SKM-1 treated with dmso at 0.1 percent for 144 hours (cell line): ENCODE measurements at regions not wholly inside any gene's neighbourhood (a gene's known extent, or its start where the extent isn't known, plus 50 kb on each side); places are given as distances from the start of the nearest gene placed in this dataset.

Experiments
- DNase-seq: peaks from one replicate; lab custom pipeline; 2025; ENCODE audit not compliant: unreplicated experiment; lab: John Stamatoyannopoulos, UW

DNA sequence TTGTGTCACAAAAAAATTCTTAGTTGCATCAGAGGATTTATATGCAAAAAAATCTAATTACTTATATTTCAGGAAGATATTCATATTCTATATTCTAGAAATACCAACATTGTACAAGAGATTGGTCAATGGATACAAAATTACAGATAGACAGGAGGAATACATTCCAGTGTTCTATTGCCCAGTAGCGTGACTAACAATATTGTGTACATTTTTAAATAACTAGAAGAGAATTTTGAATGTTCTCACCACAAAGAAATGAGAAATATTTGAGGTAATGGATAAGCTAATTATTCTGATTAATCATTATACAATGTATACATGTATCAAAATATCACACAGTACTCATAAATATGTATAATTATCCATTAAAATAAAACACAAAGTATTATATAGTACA is 253.3 kb downstream of the IPMK start:
- DNase-seq, result no peak

DNA sequence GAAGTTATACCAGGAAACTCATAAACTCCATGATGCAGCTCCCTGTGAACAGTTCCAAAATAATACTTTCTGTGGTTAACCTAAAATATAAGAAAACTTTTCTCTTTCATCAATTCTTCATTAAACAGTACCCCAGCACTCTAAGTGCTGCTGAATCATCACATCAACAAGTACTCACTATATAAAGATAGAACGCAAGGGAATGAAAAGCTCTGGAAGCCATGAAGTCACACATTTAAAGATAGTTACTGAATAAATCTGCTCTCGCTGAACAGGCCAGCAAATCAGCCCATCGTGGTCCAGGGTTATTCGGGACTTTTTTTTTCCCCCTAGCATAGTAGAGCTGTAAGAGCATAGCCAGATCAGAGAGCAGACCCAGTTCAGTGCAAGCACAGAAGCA is 254.3 kb downstream of the IPMK start:
- DNase-seq, result no peak

DNA sequence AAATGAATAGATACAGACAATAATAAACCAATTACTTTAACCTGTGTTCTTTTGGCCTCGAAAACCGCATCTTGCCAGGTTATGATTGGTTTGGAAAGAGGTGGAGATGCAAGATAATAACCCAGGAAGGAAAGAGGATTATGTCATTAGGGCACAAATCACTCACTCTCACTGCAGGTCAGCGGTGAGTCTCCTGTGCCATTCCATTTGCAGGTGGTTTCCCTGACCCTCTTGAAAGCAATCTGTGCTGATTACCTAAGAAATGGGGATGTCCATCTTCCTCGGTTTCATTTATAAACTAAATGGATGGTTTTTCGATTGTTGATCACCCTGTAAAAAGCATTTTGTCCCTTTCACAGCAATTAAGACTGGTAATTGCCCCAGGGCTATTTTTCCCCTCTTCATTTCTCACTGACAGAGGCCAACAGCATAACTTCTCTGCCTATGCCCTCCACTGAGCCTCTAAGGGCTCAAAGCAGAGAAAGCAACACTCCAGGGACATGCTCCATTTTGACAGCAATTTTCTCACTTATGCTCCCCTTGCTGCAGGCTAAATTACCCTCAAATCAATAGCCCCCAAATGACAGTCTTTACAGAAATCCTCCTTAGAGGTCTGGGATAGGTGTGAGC is 257.5 kb downstream of the IPMK start:
- no peak for DNase-seq

DNA sequence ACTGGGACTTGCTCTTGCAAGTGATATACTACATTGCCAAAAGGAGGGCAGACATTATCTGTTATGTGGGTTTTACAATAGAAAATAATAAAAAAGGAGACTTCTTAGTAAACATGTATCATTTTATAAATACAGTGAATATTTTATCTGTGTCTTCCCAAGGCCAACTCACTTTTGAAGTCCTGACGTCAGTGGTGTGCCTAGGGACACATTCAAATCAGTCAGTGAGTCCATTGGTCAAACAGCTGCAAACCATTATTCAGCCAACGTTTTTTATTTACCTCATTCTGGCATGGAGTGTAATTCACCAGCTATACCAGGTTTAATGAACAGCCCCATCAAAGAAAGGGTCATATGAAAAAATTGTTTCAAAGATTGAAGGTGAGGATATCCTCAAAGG is 263.7 kb downstream of the IPMK start:
- no peak for DNase-seq

DNA sequence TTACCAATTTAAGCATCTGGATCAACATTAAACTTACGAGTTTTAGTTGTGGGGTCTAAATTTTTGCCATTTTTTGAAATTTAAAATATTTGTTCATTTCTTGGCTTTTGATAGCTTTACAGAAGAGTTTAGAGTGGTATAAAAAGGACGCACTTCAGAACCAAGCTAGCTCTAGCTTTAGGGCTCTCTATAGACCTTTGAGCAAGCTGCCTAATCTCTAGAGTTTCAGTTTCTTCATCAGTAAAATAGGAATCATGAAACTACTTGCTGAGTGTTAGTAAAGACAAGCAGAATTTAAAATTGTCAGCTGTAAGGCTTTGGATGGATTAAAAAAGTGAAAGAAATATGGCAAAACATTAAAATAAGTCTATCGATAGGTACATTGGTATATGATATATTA is 266.5 kb downstream of the IPMK start:
- DNase-seq, result no peak

DNA sequence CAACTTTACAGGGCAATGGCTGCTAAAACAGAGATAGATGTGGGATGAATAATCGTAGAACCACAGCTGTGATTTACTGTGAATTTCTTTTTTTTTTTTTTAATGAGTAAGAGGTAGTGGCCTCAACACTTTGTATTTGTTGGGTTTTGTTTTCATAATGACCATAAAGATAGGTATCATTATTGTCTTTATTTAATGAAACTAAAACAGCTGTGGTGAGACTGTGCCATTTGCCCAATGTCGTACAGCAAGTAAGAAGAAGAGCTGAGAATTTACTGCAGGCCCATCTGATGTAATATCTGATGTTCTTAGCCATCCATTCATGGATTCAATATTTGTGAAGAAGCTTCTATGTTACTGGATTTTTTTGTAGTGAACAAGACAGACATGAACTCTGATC is 271.2 kb downstream of the IPMK start:
- no peak for DNase-seq

DNA sequence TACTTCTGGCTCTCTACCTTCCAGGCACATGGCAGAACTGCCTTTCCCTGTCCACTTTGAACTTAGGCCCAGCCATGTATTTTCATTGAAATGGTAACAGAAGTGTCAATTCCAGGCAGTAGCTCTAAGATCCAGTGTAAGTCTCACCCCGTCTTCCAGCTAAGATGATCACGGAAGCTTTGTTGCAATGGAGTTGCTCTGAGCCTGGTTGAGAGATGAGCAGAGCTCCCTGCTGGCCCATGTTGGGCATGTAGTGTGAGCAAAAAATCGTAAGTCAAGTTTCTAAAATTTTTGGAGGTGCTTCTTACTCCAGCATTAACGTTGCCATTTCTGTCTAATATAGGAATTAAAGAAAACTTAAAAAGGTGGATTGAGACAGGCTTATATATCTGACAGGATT is 274.4 kb downstream of the IPMK start:
- no peak for DNase-seq

DNA sequence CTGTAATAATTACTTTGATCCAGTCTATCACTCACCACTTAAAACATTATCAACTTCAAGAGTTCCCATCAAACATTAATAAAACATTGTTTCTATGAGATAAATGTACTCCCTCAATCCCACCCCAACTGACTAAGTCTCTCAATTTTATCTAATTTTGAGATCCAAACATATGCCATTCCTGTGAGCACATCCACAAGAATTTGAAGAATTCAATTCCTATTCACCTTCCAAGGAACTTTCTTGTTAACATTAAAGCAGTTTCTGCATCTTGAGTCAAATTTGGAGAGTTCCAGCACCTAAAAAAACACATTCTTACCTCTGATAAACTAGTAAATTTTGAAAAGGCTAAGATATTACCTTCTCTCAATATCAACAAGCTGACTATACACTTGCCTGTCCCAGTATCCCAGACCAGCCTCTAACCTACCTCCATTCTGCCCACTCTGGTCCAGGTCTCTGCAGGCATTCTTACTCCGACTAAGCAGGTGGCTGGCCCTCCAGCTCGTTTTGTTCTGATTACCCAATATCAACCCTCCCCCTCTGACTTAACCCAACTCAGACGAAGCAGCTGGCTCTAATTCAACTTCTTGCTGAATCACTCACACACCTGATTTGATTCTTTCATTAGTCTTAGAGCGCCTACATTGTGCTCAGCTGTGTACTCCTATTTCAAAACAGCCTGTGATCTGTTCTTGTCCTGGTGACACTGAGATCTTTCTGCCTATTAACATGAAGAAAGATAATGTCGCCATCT is 275.2 kb downstream of the IPMK start:
- no peak for DNase-seq

DNA sequence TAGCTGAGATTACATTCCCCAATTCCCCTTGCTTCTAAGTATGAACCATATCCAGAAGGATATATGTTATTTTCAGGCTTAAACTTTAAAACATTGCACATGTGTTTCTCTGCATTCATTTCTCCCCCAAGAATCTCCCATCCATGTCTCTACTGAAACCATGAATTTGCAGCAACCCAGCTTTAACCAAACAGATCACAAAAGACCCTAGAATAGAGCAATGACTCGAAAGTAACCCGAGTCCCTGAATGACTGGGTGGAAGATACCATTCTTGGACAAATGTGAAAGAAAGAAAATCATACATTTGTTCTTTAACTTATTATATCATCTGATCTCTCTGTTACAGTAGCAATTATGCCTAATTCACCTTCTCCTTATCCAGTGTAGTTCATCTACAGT is 278.7 kb downstream of the IPMK start:
- no peak for DNase-seq

DNA sequence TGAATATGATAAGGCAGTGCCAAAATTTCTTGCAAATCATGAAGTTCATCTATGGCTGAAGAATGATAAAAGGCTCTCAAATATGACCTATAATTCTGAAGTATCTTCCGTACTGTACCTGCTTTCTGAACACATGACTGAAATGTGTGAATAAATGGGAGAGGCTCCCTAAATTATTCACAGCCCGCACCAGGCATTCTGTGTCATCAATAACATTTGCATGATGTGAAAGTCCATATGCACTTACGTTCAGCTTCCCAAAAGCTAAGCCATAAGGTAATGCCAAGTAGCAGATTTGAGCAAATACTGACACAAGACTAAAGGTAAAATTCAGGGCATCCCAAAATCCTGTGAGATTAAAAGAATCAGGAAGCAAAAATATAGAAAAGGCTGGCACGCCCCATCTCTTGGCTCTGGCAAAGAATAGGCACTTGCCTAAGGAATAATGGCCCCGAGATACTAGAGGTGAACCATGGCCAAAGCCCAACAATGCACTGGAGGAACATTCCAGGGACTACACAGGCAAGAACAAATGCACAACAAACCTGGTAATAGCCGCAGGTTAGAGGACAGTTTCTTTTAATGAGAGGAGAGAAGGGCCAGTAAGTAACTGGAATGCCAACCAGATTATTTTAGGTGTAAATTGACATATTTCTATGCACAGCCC is 280.5 kb downstream of the IPMK start:
- no peak for DNase-seq

DNA sequence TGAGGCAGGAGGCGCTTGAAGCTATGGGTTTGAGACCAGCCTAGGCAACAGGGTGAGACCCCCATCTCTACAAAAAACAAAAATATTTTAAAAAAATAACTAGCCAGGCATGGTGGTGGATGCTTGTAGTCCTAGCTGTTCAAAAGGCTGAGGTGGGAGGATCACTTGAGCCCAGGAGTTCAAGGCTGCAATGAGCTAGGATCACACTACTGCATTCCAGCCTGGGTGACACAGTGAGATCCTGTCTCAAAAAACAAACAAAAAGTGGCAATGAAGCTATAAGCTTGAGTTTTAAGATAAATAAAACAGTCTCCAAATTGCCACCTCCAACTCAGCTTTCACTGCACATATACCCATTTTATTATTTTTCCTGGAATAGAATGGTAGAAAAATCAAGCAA is 281.3 kb downstream of the IPMK start:
- no peak for DNase-seq

DNA sequence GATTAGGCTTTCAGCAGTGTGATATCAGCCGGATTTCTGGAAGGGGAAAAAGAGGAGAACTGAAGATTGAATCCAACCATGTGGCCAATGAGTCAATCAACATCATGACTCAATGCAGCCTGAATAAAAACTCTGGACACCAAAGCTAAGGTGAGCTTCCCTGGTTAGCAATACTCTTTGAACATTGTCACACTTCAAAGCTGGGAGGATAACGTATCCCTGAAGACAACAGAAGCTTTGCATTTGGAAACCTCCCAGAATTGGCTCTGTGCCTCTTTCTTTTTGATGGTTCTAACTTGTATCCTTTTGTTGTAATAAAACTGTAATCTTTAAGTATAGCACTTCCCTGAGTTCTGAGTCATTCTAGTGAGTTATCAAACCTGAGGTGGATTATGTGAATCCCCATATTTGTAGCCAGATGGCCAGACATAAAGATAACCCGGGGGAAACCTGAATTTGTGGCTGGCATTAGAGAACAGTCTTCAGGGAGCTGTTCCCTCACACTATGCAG is 284.4 kb downstream of the IPMK start:
- no peak for DNase-seq

DNA sequence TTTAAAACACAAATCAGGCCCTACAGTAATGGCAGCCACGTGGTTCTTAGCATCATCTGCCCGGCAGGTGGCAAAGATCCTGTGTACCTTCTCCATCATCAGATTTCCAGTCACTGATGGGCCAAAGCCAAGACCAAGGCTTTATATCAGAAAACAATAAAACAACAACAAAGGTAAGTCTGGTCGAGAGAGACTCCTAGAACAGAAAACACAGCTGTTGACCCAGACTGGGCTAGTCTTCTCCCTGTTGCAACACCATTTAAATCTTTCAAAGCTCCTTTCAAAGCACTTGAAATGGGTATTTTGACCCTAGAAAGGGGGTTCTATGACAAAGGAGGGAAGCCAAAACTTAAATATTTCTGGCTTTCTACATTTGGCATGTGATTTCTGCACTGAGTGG is 285.6 kb downstream of the IPMK start:
- DNase-seq, result no peak

DNA sequence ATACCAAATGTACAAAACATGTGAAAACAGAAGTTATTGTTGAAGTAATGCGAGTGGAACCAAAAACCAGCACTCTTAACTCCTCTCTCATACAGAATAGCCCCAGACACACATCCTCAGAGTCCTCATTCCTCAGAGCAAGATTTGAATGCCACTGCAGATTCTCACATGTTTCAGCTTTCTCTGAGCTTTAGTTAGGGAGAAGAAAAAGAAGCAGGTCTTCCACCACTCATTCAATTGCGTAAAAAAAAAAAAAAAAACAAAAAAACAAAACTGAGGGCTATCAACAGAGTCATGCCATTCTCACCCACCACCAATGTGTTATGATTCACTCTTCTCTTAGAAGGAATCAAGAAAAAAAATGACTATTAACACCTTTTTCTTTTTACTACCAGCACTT is 287.7 kb downstream of the IPMK start:
- DNase-seq, result no peak

DNA sequence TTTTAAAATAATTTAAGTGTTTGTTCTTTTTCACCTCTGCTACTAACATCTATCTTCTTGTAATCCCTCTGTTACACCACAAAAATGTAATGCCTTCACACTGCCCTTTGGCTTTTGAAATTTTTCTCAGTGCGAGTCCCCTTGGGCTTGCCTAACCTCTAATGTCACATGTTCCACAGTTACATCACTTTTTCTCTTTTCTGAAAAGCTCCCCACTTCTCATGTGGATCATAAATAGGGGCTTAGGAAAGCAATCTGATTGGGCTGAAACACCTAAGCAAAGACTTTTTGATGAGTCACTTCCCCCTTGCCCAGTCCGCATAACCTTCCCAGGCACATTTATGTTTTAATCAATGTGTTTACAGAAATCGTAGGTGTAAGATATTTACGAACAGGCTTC is 288.2 kb downstream of the IPMK start:
- DNase-seq, result peak; percentile 42

DNA sequence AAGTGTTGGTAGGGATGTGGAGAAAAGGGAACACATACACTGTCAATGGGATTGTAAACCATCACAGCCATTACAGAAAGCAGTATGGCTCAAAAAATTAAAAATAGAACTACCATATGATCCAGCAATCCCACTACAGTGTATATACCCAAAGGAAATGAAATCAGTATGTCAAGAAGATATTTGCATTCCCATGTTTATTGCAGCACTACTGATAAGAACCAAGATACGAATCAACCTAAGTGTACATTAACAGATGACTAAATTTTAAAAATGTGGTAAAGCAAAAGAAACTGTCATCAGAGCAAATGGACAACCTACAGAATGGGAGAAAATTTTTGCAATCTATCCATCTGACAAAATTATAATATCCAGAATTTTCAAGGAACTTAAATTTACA is 290.4 kb downstream of the IPMK start:
- DNase-seq, result no peak

DNA sequence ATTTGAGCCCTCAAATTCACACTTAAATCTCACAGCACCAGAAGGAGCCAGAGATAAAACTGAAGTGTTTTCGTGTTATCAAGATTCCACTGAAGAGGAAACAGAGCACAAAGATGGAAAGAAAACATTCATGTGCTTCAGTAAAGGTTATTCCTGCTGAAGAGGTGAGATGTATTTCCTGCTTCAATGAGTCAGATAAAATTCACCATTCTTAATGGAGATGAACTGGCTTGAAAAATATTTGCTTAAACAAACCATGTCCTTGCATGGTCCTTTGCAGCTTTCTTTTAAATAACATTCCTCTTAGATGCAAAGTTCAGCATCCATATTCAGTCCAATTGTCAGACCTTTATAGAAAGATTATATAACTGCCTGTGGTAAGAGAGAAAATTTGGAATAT is 294.2 kb downstream of the IPMK start:
- no peak for DNase-seq

DNA sequence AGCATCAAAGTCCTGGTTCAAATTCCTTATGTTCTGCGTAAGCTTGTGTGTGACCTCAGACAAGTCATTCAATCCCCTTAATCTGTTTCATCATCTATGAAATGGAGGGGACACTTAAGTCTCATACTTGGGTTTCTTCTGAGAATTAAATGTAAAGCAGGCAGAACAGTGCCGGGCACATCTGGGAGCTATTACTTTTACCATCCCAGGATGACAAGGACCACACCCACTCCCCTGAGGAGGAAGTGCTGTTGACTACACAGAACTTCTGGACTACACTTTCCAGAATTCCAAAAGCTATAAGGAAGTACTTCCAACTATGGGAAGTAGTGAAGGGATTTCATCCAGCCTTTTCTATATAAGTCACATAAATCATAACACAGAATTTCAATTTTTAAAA is 294.9 kb downstream of the IPMK start:
- DNase-seq, result no peak

DNA sequence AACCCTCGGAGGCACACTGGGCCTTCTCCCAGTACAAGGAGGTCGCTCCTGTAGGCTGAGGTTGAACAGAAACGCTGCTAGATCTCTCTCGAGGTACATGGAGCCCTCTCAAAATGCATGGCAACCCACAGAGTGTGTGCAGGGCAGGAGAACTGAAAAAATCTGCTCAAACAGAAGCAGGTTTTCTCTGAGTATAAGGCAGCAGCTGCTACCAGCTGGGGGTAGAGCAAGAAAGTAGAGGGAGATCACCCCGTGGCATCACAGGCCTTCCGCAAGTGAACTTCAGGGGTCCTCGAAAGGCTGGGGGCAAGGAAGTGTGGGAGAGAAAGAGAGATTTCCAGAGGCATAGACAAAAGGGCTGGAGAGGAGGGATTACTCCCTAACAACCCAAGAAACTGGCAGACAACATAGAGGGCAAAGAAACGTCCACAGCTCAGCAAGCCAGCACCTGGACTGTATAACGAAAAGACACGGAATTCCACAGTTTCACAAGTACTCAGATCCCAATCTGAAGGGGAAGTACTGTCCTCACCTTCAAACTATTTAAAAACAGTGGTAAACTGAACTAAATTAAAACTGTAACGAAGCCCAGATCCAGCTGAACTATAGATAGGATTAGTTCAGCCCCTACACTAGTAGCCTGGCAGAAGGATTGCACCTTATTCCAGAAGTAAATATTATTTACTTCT is 299.2 kb downstream of the IPMK start:
- no peak for DNase-seq

DNA sequence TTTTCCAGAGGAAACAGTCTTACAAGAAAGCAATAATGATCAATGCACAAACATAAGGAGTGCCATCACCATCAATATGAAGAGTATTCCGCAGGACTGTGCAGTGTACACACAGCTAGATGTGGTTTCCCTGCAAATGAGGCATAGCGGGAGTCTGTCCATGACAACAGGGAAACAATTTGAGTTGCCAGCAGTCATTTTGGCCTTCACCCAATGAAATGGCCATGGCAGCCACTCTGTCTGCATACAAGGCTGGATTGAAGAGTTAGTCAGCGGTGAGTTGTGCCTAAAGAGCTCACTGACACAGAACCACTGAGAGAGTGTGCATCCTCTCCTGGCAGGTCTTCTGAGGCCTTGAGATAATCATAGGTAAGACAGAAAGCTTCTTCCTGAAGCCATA is 303.3 kb downstream of the IPMK start:
- no peak for DNase-seq

DNA sequence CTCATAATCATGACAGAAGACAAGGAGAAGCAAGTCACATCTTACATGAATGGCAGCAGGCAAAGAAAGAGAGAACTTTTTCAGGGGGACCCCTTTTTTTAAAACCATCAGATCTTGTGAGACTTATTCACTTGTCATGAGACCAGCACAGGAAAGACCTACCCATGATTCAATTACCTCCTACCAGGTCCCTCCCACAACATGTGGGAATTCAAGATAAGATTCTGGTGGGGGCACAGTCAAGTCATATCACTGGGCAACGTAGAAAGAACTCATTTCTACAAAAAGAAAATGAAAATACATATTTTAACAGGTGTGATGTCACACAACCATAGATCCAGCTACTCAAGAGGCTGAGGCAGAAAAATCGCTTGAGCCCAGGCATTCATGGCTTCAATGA is 304.1 kb downstream of the IPMK start:
- no peak for DNase-seq

DNA sequence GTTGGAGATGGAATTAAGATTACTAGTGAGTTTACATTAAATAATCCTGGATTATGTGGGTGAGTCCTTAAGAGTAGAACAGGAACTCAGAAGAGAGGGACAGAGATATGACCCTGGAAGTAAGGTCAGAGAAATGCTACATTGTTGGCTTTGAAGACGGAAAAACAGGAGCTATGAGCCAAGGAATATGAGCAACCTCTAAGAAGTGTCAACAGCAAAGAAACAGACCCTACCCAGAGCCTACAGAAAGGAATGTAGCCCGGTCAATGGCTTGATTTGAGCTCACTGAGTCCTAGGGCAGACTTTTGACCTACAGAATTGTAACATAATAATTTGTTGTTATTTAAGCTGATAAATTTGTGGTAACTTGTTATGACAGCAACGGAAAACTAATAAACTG is 304.9 kb downstream of the IPMK start:
- no peak for DNase-seq
